ENCODE measurements at regions not wholly inside any gene's neighbourhood (a gene's known extent, or its start where the extent isn't known, plus 50 kb on each side); places are given as distances from the start of the nearest gene placed in this dataset.

DNA sequence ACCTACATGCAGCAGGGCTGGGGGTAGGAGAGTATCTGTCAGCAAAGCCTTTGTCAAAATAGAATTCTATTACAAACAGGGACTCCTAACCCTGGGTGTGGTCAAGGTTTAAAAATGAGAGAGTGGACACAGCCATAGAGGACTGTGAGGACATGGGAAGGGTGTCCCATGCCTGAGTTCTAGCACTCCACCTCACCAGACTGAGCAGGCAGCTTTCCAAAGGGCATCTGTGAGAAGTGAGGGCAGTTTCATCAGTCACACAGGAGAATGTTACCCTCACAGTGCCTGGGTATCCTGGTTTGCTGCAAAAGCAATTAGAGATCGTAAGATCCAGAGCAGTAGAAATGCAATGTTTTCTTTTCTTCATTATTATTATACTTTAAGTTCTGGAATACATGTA lies 174.9 kb upstream of the UBL3 start:
- ChIA-PET POLR2A (no interaction called here), CTCF (no interaction called here)
- no peaks in the 10 kb centered on the region for H3K9me3 Mint-ChIP-seq
- H3K4me1 Mint-ChIP-seq (ENCODE audit: low read depth), result peaks cover 2% of the 10 kb centered on the region
- H3K27ac Mint-ChIP-seq, result no peak overlapping the region
- no peaks in the 10 kb centered on the region for H3K36me3 Mint-ChIP-seq
- no peak overlapping the region for H3K4me3 Mint-ChIP-seq
- no peak for DNase-seq
- intact Hi-C loops (cut with micrococcal nuclease), result no loop called here
- H3K27me3 Mint-ChIP-seq, result no peaks in the 10 kb centered on the region

DNA sequence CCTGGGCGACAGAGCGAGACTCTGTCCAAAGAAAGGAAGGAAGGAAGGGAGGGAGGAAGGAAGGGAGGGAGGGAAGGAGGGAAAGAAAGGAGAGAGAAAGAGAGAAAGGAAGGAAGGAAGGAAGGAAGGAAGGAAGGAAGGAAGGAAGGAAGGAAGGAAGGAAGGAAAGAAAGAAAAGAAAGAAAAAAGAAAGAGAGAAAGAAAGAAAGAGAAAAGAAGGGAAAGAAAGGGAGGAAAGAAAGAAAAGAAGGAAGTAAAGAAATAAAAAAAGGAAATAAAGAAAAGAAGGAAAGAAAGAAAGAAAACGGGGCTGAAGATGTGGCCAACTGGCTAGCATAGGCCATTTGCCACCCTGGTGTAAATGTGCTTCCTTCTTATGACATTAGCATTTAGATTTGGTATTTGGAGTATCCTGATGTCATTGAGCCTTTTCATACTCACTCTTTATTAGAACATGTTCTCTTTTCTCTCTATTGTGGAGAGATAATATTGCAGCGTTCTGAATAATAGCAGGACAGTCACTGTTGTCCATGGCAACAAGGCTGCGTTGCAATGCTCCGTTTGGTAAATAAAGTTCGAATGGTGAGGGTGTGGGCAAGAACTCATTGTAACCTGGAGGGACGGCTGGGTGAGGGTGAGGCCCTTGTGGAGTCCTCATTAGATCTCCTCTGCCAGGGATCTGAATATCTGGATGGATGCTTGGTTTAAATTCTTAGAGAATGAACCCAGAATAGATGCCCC lies 173.9 kb upstream of the UBL3 start:
- CTCF ChIA-PET, result no interaction called here

DNA sequence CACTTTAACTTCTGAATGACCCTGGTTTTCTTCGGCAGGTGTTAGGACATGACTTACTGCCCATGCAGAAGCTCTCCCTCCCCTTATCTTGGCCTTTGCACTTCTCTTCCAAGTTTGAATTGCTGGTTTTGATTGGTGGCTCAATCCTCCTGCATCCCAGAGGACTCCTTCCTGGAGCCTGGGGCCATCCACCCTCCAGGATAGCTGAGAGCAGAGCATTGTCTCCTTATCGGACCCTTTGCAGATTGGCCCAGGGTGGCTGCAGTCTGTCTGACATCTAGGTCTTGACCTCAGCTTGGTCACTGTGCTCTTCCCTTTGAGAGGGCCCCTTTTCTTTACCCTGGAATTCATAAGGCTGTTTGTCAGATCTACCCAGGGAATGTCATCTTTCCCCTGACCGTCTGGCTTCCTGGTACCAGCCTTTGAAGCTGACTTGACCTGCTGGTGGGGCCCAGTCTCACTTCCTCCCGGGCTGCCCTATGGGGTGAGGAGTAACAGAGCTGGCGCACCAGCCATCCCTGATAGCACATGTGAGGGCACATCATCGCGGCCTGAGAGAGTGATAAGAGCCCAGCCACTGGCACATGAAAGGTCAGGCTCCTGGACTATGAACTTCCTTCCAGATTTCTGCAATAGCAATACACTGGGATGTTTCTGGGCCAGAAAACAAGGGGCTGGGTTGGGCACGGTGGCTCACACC lies 172.9 kb upstream of the UBL3 start:
- Mint-ChIP-seq H3K4me3 (no peak overlapping the region), H3K27me3 (no peaks in the 10 kb centered on the region), H3K36me3 (no peaks in the 10 kb centered on the region), H3K9me3 (no peaks in the 10 kb centered on the region), H3K27ac (no peak overlapping the region), H3K4me1 (ENCODE audit: low read depth) (peaks cover 2% of the 10 kb centered on the region)
- intact Hi-C loops (cut with micrococcal nuclease), result no loop called here
- no peak for DNase-seq
- ChIA-PET POLR2A (no interaction called here), CTCF (no interaction called here)

More for the DNA sequence above, 173.9 kb upstream of the UBL3 start:
- POLR2A ChIA-PET, result no interaction called here
- no peak for DNase-seq
- no peak overlapping the region for H3K27ac Mint-ChIP-seq
- H3K4me3 Mint-ChIP-seq, result no peak overlapping the region
- H3K36me3 Mint-ChIP-seq, result no peaks in the 10 kb centered on the region
- H3K4me1 Mint-ChIP-seq (ENCODE audit: low read depth), result peaks cover 2% of the 10 kb centered on the region
- intact Hi-C loops (cut with micrococcal nuclease), result no loop called here
- no peaks in the 10 kb centered on the region for H3K9me3 Mint-ChIP-seq
- H3K27me3 Mint-ChIP-seq, result no peaks in the 10 kb centered on the region

DNA sequence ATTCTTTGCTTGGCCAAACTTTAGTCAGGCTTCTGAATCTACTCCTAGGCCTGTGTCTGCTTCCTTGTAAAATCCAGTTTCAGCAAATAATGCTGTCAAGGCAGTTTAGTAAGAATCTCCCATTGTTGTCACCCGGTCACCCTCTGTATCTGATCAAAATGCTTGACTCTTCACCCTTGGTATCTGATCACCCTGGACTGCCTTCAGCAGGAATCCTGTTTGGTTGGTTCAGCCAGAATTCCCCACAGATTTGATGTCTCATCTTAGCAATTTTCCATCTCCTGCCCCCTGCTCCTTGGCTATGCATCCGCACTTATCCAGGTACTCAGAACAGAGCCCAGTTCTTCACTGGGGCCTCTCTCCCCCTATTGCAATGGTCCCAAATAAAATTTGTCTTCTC lies 172.4 kb upstream of the UBL3 start:
- H3K27me3 Mint-ChIP-seq, result no peaks in the 10 kb centered on the region
- intact Hi-C loops (cut with micrococcal nuclease), result no loop called here
- POLR2A ChIA-PET, result no interaction called here
- H3K4me3 Mint-ChIP-seq, result no peak overlapping the region
- CTCF ChIA-PET, result no interaction called here
- no peaks in the 10 kb centered on the region for H3K9me3 Mint-ChIP-seq
- H3K4me1 Mint-ChIP-seq (ENCODE audit: low read depth), result peaks cover 2% of the 10 kb centered on the region
- no peak for DNase-seq
- no peaks in the 10 kb centered on the region for H3K36me3 Mint-ChIP-seq
- no peak overlapping the region for H3K27ac Mint-ChIP-seq

DNA sequence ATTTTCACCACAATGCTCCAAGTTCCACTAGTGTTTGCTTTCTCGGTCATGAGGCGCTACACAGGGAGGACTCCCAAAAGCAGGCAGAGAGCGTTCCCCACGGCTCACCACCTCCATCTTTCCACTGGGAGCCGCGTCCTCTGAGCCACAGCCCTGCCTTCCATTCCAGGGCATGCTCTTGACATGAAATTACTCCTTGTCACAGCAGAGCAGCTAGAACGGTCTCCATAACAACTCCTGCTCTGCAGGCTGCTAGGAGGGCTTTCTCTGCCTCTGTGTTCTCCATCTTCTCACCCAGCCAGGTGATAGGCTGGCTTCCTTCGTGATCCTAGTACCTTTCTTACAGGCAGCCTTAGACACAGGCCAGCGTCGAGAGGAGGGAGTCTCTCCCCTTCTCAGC lies 171.8 kb upstream of the UBL3 start:
- no peak for DNase-seq
- intact Hi-C loops (cut with micrococcal nuclease), result no loop called here
- no peaks in the 10 kb centered on the region for H3K27me3 Mint-ChIP-seq
- no peaks in the 10 kb centered on the region for H3K9me3 Mint-ChIP-seq
- no peak overlapping the region for H3K27ac Mint-ChIP-seq
- ChIA-PET POLR2A (no interaction called here), CTCF (no interaction called here)
- H3K36me3 Mint-ChIP-seq, result no peaks in the 10 kb centered on the region
- peaks cover 2% of the 10 kb centered on the region for H3K4me1 Mint-ChIP-seq (ENCODE audit: low read depth)
- no peak overlapping the region for H3K4me3 Mint-ChIP-seq

DNA sequence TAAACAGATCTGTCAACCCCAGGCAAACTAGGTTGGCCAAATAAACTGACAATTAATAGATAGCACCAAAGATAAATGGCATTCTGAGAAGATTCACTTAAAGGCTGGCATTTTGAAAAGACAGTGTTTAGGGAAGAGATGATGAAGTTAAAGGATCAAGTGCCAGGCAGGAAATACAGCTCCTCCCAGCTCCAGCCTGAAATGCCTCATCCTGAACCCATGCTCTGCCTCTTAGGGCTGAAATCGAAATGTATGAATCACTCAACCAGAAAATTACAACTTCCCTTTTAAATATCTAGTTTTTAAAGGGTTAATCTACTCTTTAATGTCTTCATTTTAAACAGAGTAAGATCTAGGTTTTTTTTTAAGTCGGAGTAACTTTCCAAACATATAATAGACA lies 171.2 kb upstream of the UBL3 start:
- Mint-ChIP-seq H3K36me3 (no peaks in the 10 kb centered on the region), H3K9me3 (no peaks in the 10 kb centered on the region), H3K4me3 (no peak overlapping the region), H3K27ac (no peak overlapping the region), H3K4me1 (ENCODE audit: low read depth) (peaks cover 2% of the 10 kb centered on the region), H3K27me3 (no peaks in the 10 kb centered on the region)
- intact Hi-C loops (cut with micrococcal nuclease), result no loop called here
- no peak for DNase-seq
- CTCF ChIA-PET, result no interaction called here
- POLR2A ChIA-PET, result no interaction called here

DNA sequence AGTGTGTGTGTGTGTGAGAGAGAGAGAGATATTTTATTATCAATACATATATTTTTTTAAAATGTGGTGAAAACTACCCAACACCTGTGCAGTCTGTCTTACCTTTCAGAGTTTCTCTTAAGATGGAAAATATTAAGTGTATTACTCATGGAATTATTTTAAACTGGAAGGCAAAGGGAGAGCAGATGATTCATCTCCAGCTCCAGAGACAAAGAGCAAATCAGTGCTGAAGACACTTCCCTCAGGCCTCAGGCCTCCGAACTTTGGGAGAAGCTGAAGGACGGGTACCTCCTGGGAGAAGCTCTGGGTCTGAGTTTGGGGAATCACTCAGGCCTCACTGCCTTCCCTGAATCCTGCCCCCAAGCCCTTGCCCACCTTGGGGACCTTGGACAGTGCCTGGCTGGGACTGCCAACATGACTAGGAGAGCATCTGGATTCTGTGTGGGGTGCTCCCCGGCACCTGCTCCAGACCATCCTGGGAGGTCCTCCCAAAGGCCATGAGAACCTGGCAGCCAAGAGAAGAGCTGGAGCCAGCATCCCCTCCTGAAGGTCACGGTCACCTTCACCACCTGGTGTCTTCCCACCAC lies 170.4 kb upstream of the UBL3 start:
- ChIA-PET POLR2A (no interaction called here), CTCF (no interaction called here)
- DNase-seq, result no peak
- no peak overlapping the region for H3K4me3 Mint-ChIP-seq
- no peak overlapping the region for H3K27ac Mint-ChIP-seq
- H3K27me3 Mint-ChIP-seq, result no peaks in the 10 kb centered on the region
- H3K36me3 Mint-ChIP-seq, result no peaks in the 10 kb centered on the region
- no peaks in the 10 kb centered on the region for H3K9me3 Mint-ChIP-seq
- intact Hi-C loops (cut with micrococcal nuclease), result no loop called here
- H3K4me1 Mint-ChIP-seq (ENCODE audit: low read depth), result peaks cover 2% of the 10 kb centered on the region

DNA sequence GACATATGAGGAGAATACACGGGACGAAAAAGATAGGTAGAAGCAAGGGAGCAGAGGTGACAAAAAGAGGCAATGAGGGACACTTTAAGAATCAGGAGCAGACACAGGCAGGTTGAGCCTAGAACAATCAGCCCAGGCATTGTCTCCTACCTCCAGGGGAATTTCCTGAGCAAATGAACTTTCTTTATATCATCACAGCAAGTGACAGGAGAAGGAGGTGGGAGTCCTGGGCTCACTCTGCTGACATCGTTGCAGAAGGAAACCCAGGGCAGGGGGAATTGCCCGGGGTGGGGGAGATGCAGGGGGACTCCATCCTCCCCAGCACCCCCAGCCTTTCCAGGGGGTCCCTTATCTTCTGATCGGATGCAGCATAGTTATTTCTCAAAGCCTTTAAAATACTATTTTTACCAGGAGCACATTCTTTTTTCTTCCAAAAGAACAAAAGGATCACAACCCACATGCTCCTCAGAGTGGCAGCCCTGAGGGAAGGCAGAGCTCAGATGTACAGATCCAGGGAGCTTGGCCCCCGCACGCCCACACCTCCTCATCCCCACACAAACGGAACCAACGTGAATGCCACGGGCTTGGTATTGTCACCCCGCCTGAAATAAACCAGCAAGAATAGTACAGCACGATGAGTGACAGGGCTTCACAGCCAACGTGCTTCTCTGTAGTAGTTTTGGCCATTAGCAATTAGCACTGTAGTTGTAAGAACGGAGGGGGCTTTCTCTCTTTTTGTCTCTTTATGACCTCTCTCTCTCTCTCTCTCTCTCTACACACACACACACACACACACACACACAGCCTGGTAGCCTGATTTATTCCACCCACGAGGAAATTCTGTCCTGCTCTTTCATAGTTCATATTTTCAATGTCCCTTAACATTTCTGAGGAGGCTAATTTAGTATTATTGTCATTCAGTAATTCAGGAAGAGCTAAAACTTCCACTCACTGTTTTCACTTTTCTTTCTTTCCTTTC lies 169.5 kb upstream of the UBL3 start:
- CTCF ChIA-PET, result interaction anchor here (1.2 kb wide), 1 partner anchor 94 kb away, joined by 3 read pairs; no protein-coding TSS in a partner anchor
- intact Hi-C loops (cut with micrococcal nuclease), result no loop called here
- POLR2A ChIA-PET, result no interaction called here

DNA sequence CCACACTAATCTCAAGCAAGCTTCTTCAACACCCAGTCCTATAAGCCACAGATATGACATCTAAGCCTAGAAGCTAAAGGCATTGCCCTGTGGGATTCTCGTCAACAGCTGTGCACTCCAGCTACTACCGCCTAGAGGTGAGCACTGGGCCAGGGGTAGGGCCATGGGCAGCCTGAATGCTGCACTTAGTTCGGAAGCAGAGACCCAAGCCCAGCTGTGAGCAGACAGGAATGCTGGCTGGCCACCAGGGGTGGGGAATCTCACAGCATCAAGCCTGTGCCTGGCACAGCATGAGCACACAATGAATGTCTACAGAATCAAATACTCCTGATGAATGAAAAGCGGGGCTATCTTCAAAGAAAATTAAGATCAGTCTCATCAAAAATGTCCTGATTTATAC lies 167.5 kb upstream of the UBL3 start:
- peaks cover 5% of the 10 kb centered on the region for H3K4me1 Mint-ChIP-seq (ENCODE audit: low read depth)
- H3K36me3 Mint-ChIP-seq, result no peaks in the 10 kb centered on the region
- H3K27ac Mint-ChIP-seq, result no peak overlapping the region
- CTCF ChIA-PET, result no interaction called here
- no peaks in the 10 kb centered on the region for H3K9me3 Mint-ChIP-seq
- no peak overlapping the region for H3K4me3 Mint-ChIP-seq
- DNase-seq, result no peak
- POLR2A ChIA-PET, result no interaction called here
- intact Hi-C loops (cut with micrococcal nuclease), result no loop called here
- H3K27me3 Mint-ChIP-seq, result no peaks in the 10 kb centered on the region

More for the DNA sequence above, 169.5 kb upstream of the UBL3 start:
- Mint-ChIP-seq H3K27ac (no peak overlapping the region), H3K4me3 (no peak overlapping the region), H3K4me1 (ENCODE audit: low read depth) (peaks cover 2% of the 10 kb centered on the region), H3K36me3 (no peaks in the 10 kb centered on the region), H3K27me3 (no peaks in the 10 kb centered on the region), H3K9me3 (no peaks in the 10 kb centered on the region)
- DNase-seq, result no peak

DNA sequence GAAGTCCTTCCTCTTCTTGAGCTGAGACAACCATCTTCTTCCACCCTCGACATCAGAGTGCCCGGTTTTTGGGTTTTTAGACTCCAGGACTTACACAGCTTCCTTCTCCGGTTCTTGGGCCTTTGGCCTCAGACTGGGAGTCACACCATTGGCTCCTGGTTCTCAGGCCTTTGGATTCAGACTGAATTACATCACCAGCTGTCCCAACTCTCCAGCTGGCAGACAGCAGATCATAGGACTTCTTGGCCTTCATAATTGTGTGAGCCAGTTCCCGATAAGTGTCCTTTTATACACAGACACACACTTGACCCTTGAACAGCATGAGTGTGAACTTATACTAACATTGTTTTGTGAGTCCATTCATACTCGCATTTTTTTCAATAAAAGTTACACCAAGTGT lies 166.0 kb upstream of the UBL3 start:
- Mint-ChIP-seq H3K9me3 (no peaks in the 10 kb centered on the region), H3K4me3 (no peak overlapping the region), H3K36me3 (no peaks in the 10 kb centered on the region), H3K27ac (no peak overlapping the region), H3K27me3 (no peaks in the 10 kb centered on the region), H3K4me1 (ENCODE audit: low read depth) (peaks cover 5% of the 10 kb centered on the region)
- POLR2A ChIA-PET, result no interaction called here
- CTCF ChIA-PET, result no interaction called here
- no peak for DNase-seq
- intact Hi-C loops (cut with micrococcal nuclease), result no loop called here

DNA sequence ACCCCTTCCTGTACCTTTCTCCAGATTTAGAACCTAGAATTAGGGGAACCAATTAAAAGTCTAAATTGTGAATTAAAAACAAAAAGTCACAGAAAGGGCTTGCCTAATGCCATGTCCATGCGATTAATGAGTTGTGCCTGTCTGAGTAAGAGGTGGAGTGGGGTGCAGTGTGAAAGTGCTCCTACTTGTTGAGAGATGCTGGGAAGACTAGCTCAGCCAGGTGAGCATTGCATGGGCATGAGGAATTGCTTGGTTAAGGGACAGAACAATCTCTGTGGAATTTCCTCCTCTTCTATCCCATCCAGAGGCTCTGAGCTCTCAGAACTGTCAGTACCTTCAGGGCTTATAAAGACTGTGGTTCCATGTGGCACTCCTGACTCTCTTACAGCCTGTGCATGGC lies 159.0 kb upstream of the UBL3 start:
- no peak for DNase-seq
- H3K4me3 Mint-ChIP-seq, result no peak overlapping the region
- POLR2A ChIA-PET, result no interaction called here
- no peaks in the 10 kb centered on the region for H3K36me3 Mint-ChIP-seq
- no peaks in the 10 kb centered on the region for H3K27me3 Mint-ChIP-seq
- H3K4me1 Mint-ChIP-seq (ENCODE audit: low read depth), result peaks cover 9% of the 10 kb centered on the region
- CTCF ChIA-PET, result no interaction called here
- no peak overlapping the region for H3K27ac Mint-ChIP-seq
- intact Hi-C loops (cut with micrococcal nuclease), result no loop called here
- H3K9me3 Mint-ChIP-seq, result no peaks in the 10 kb centered on the region

DNA sequence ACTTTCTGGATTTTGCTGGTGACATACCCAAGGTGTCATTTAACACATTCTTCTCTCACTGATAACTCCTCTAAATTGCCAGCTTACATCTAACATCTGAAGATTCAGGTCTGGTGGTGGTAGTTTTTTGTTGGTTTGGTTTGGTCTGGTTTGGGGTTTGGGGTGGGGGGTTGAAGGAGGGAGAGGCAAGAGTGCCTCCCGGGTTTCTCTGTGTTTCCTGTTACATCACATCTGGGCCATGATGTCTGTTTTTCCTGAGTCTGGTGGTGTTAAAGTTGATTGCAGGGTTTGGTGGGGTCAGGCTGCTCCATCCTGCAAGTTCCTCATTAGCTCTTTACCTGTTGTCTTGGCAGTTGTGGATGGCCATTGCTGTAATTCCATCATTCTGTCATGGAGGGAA lies 155.8 kb upstream of the UBL3 start:
- CTCF ChIA-PET, result interaction anchor here (1.3 kb wide), 1 partner anchor 83 kb away, joined by 3 read pairs; no protein-coding TSS in a partner anchor
- peaks cover 14% of the 10 kb centered on the region for H3K4me1 Mint-ChIP-seq (ENCODE audit: low read depth)
- no peak overlapping the region for H3K27ac Mint-ChIP-seq
- no peaks in the 10 kb centered on the region for H3K9me3 Mint-ChIP-seq
- H3K4me3 Mint-ChIP-seq, result no peak overlapping the region
- intact Hi-C loops (cut with micrococcal nuclease), result no loop called here
- DNase-seq, result no peak
- POLR2A ChIA-PET, result no interaction called here
- peaks cover 1% of the 10 kb centered on the region for H3K27me3 Mint-ChIP-seq
- H3K36me3 Mint-ChIP-seq, result no peaks in the 10 kb centered on the region
